Hepatocyte (in vitro differentiated cells): ENCODE measurements at regions not wholly inside any gene's neighbourhood (a gene's known extent, or its start where the extent isn't known, plus 50 kb on each side); places are given as distances from the start of the nearest gene placed in this dataset.

ENCODE experiments used
- CTCF ChIP-seq: fragments of 200-600 bp; sonication (generic); IDR thresholded peaks from 2 replicates; pipeline ENCODE4 v1.5.1; 2016; ENCODE audit warnings: antibody characterized with exemption, mild to moderate bottlenecking; ENCODE audit not compliant: poor library complexity
- EZH2 ChIP-seq: fragments of 200-600 bp; sonication (generic); IDR thresholded peaks from 2 replicates; pipeline ENCODE4 v1.6.1; 2016; ENCODE audit warnings: antibody characterized with exemption, mild to moderate bottlenecking, borderline replicate concordance
- EZH2phosphoT487 ChIP-seq: fragments of 200-600 bp; sonication (generic); IDR thresholded peaks from one replicate; pipeline ENCODE4 v1.6.1; 2018; ENCODE audit warnings: antibody characterized with exemption, mild to moderate bottlenecking, low read depth, moderate library complexity; ENCODE audit not compliant: unreplicated experiment, severe bottlenecking

GRCh38 chr6:102520966-102521365 is 1127.5 kb downstream of the GRIK2 start:
- TF ChIP-seq CTCF (no peak), EZH2phosphoT487 (no peak), EZH2 (no peak)
